Peyer's patch (tissue), 4 donors: ENCODE measurements at regions not wholly inside any gene's neighbourhood (a gene's known extent, or its start where the extent isn't known, plus 50 kb on each side); places are given as distances from the start of the nearest gene placed in this dataset.

ENCODE experiments used
- CTCF ChIP-seq, 6 experiments: fragments of 450-650 bp in 4 of 6; fragments of 200-600 bp in 2 of 6; sonication (generic) in 1 of 6; IDR thresholded peaks; one replicate each; pipeline ENCODE4 v1.5.1; 2017 to 2019; ENCODE audit warnings: antibody characterized with exemption in 6 of 6, mild to moderate bottlenecking in 3 of 6, moderate library complexity in 1 of 6
- POLR2A ChIP-seq, 2 donors: fragments of 450-650 bp; IDR thresholded peaks; one replicate each; pipeline ENCODE4 v1.5.1; 2017; ENCODE audit warnings: antibody characterized with exemption in 2 of 2, mild to moderate bottlenecking in 2 of 2, moderate library complexity in 2 of 2

- TF ChIP-seq CTCF (IDR thresholded peaks at IDR 0.05) (no peak), POLR2A (IDR thresholded peaks at IDR 0.05) (no peak)
These were observed 230.6 kb upstream of the CHRM2 start for GRCh38 chr7:136637813-136638212.
